Fibroblast of villous mesenchyme (primary cell): ENCODE measurements at regions not wholly inside any gene's neighbourhood (a gene's known extent, or its start where the extent isn't known, plus 50 kb on each side); places are given as distances from the start of the nearest gene placed in this dataset.

Experiments
- DNase-seq: peaks from one replicate; pipeline ENCODE4 v3.0.0-alpha.2; 2010; ENCODE audit warnings: low read depth
- H3K4me3 ChIP-seq: 2 replicates; pipeline ENCODE4 v1.5.1; 2011; ENCODE audit warnings: low read depth, mild to moderate bottlenecking, low read length
- CTCF ChIP-seq: IDR thresholded peaks from 2 replicates; pipeline ENCODE4 v1.5.1; 2012; ENCODE audit warnings: low read depth, mild to moderate bottlenecking, low read length; ENCODE audit not compliant: insufficient read depth

DNA sequence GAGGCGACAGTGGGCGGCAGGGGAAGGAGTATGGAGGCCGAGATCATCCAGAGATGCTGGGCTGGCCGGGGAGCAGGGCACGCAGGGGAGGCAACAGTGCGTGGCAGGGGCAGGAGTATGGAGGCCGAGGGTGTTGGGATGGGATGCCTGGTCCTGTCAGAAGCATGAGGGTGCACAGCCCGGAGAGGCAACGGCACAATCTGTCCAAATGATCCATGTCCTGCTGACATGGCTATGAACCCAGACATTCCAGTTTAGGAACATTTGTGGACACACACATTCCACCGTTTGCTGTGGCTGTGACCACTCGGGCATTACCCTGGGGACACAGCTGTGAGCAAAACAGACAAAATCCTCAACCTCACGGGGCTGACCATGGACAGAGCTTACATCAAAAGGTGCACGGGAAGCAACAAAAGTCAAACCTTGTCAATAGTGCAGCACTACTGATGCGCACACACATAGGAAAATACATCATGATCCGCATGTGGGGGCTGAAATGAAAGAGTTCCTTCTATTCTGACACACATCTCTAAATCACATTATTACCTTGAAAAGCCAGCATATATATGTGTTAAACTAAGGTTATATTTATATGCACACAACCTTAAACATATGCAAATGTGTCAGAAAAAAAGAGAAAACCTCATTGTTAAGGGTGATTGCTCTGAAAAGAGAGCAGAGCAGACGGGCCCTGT is 144.0 kb upstream of the GPC1 start:
- DNase-seq: no peak
- H3K4me3 ChIP-seq: no peak overlapping the region
- no peak for TF ChIP-seq CTCF

DNA sequence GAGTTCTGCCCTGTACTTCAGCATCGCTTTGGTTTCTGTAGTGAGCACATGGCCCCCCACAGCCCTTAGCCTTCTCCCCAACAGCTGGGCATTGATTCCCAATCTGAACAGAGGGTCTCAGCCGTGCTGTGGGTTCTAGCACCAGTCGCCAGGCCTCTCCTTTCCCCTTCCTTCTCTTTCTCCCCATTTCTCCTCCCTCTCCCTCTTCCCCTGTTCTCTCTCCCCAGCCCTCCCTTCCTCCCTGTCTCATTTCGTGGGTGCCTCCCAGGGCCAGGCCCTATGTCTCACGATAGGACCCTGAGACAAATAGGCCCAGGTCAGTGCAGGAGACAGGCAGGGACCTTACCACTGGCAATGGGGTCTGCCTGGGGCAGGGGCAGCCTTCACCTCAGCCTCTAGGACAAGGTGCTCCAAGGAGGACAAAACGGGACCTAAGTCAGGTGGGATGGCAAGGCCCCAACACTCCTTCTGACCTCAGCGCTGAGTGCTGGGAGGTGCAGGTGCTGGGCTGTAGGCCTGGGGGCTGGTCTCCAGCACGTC is 143.4 kb upstream of the GPC1 start:
- TF ChIP-seq CTCF: no peak
- no peak overlapping the region for H3K4me3 ChIP-seq
- no peak for DNase-seq

DNA sequence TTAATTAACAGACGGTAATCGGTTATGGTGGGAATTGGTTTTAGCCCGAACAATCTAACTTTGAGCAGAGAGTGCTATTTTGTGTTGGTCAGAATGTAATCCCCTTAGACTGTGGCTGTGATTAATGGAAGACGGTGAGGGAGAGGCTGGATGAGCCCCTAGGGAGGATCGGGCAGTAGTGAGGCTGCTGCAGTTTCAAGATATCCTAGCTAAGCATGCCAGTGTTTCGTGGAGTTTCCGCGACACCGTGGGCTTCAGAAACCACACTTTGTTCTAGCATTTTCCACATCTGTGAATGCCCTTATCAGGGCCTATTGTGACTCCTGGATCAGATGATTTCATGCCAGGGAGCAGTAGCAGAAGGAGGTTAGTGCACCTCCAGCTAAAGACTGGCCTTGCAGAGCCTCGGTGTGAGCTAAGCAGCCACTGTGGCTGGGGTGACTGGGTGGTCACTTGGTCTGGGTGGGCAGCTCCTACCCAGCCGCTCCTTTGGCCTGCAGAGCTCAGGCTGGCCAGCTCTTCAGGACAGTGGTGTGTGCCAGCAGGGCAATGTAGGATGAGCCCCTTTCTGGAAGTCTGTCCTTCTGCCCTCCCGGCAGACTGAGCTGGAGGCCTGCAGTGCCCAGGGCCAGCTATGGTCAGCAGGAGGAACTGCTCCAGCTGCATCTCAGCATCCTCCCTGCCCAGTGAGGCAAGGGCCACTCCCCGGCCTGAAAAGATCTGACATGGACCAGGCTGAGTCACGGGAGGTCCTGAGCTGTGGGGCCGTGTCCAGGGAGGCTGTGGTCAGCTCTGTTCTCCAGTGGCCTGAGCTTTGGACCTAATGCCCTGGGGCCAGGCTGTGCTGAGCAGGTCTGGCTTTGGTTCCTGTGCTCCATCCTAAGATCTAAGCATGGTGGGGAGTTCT is 142.6 kb upstream of the GPC1 start:
- TF ChIP-seq CTCF: no peak
- H3K4me3 ChIP-seq: no peak overlapping the region
- no peak for DNase-seq

DNA sequence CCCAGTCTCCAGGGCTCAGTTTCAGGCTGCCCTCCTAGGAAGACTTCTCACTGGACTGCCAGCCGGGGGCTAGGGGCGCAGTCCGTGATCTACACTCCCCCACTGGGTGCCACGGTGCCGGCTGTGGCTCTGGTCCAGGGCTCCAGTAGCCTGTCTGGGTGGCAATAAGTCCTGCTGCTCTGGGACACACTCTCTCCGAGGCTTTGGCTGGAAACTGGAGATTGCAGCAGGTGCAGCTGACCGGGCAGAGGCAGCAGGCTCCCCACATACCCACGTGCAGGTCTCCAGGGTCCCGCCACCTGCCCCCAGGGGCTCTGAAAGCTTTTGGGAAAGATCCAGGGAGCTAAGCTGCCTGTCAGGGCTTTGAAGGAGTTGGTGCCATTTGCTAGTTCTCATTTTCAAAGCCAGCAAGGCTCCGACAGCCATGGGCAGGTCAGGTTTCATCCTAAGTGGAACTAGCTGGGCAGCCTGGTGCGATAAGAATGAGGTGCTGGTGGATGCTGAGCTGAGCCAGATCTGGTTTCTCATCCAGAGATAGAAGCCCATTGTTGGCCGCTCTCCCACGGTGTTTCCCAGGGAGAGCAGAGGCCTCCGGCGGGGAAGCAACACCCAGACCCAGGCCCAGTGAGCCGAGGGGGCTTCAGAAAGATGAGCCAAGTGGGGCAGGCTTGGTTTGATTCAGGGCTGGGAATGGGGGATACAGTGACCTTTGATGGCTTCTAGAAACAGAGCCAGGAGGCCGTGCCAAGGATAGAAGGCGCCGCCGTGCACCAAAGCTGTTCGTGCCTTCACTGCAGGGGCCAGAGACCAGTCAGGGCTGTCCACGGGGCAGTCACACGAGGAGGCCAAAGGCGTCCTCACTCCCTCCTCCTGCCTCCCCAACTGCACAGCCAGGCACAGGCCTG is 141.7 kb upstream of the GPC1 start:
- no peak for TF ChIP-seq CTCF
- DNase-seq: no peak
- H3K4me3 ChIP-seq: no peak overlapping the region

GRCh38 chr2:240294514-240294913 is 140.9 kb upstream of the GPC1 start:
- no peak for DNase-seq
- no peak for TF ChIP-seq CTCF
- H3K4me3 ChIP-seq: no peak overlapping the region

GRCh38 chr2:240295256-240296103 is 140.0 kb upstream of the GPC1 start:
- H3K4me3 ChIP-seq: no peak overlapping the region
- DNase-seq: no peak
- no peak for TF ChIP-seq CTCF
